Mesothelial cell of epicardium (in vitro differentiated cells): ENCODE measurements at regions not wholly inside any gene's neighbourhood (a gene's known extent, or its start where the extent isn't known, plus 50 kb on each side); places are given as distances from the start of the nearest gene placed in this dataset.

Experiments
- DNase-seq, 2 experiments: peaks; one replicate each; pipeline ENCODE4 v3.0.0; 2021; ENCODE audit warnings: low spot score in 2 of 2; ENCODE audit not compliant: unreplicated experiment in 2 of 2
- H3K27ac Mint-ChIP-seq: 2 replicates; pipeline ENCODE4 v1.8.0; 2021; ENCODE audit warnings: mixed read lengths
- H3K27me3 Mint-ChIP-seq: 2 replicates; pipeline ENCODE4 v1.8.0; 2021; ENCODE audit warnings: low read depth, mixed read lengths
- H3K36me3 Mint-ChIP-seq: 2 replicates; pipeline ENCODE4 v1.8.0; 2021; ENCODE audit warnings: mixed read lengths
- H3K4me1 Mint-ChIP-seq: 2 replicates; pipeline ENCODE4 v1.8.0; 2021; ENCODE audit warnings: mixed read lengths
- H3K4me3 Mint-ChIP-seq: 2 replicates; pipeline ENCODE4 v1.8.0; 2021; ENCODE audit warnings: mild to moderate bottlenecking, moderate library complexity, mixed read lengths
- H3K9me3 Mint-ChIP-seq: 2 replicates; pipeline ENCODE4 v1.8.0; 2021; ENCODE audit warnings: mixed read lengths
- TF ChIP-seq, protein P1 (sequence below): fragments of 200-600 bp; sonication (generic); IDR thresholded peaks from one replicate; pipeline ENCODE4 v1.5.0; 2021; ENCODE audit warnings: antibody characterized with exemption; ENCODE audit not compliant: unreplicated experiment

DNA sequence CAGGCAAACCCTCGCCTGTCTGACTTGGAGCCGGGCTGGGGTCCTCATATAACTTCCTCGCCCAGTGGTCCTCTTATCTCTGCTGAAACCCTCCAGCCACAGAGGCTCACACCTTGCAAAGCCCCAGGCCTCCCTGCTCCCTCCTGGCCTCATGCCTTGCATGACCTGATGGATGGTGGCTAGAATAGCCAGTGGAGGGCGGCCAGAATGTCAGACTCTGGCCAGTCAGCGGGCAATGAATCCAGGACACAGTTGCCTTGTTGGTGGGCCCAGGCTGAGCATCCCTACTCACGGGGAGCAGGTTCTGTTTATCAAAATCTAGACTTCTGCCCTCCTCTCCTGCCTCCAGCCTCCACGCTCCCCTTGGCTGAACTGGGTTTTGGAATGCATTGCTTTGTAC lies 69.1 kb upstream of the WNT11 start:
- no peaks in the 10 kb centered on the region for H3K27me3 Mint-ChIP-seq
- peaks cover 15% of the 10 kb centered on the region for H3K9me3 Mint-ChIP-seq
- H3K4me1 Mint-ChIP-seq: peaks cover 9% of the 10 kb centered on the region
- TF ChIP-seq, protein P1, sequence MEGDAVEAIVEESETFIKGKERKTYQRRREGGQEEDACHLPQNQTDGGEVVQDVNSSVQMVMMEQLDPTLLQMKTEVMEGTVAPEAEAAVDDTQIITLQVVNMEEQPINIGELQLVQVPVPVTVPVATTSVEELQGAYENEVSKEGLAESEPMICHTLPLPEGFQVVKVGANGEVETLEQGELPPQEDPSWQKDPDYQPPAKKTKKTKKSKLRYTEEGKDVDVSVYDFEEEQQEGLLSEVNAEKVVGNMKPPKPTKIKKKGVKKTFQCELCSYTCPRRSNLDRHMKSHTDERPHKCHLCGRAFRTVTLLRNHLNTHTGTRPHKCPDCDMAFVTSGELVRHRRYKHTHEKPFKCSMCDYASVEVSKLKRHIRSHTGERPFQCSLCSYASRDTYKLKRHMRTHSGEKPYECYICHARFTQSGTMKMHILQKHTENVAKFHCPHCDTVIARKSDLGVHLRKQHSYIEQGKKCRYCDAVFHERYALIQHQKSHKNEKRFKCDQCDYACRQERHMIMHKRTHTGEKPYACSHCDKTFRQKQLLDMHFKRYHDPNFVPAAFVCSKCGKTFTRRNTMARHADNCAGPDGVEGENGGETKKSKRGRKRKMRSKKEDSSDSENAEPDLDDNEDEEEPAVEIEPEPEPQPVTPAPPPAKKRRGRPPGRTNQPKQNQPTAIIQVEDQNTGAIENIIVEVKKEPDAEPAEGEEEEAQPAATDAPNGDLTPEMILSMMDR: no peak
- no peak for DNase-seq
- H3K4me3 Mint-ChIP-seq: no peak overlapping the region
- no peak overlapping the region for H3K27ac Mint-ChIP-seq
- no peaks in the 10 kb centered on the region for H3K36me3 Mint-ChIP-seq

DNA sequence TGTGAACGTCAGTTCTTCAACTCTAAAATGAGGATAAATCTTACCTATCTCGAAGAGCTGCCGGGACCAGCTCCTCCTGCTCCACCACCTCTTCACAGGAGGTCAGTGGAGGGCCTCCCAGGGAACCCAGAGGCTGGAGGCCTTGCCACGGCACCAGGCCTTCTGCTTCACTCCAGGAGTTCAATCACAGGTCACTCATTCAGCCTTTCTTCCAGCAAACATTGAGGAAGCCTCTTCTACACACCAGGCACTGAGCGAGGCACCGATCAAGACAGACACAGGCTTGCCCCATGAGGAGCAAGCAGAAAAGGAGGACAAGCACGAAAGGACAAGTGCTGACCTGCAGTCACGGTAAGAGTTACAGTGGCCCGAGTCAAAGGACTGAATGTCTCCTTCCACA lies 64.8 kb upstream of the WNT11 start:
- Mint-ChIP-seq H3K27ac (peak overlapping the region; percentile 92), H3K27me3 (no peaks in the 10 kb centered on the region), H3K36me3 (no peaks in the 10 kb centered on the region), H3K9me3 (peaks cover 15% of the 10 kb centered on the region), H3K4me3 (no peak overlapping the region), H3K4me1 (peaks cover 23% of the 10 kb centered on the region)
- TF ChIP-seq, protein P1: no peak
- no peak for DNase-seq

GRCh38 chr11:76270389-76270788 lies 64.1 kb upstream of the WNT11 start:
- Mint-ChIP-seq H3K9me3 (peaks cover 15% of the 10 kb centered on the region), H3K27ac (peak overlapping the region; percentile 92), H3K36me3 (no peaks in the 10 kb centered on the region), H3K4me1 (peaks cover 25% of the 10 kb centered on the region), H3K27me3 (no peaks in the 10 kb centered on the region), H3K4me3 (no peak overlapping the region)
- no peak for DNase-seq
- TF ChIP-seq, protein P1: no peak

GRCh38 chr11:76269661-76270261 lies 63.5 kb upstream of the WNT11 start:
- DNase-seq: no peak
- Mint-ChIP-seq H3K36me3 (no peaks in the 10 kb centered on the region), H3K9me3 (peaks cover 11% of the 10 kb centered on the region), H3K4me3 (no peak overlapping the region), H3K27ac (peak overlapping the region; percentile 92), H3K4me1 (peaks cover 25% of the 10 kb centered on the region), H3K27me3 (no peaks in the 10 kb centered on the region)
- TF ChIP-seq, protein P1: no peak

DNA sequence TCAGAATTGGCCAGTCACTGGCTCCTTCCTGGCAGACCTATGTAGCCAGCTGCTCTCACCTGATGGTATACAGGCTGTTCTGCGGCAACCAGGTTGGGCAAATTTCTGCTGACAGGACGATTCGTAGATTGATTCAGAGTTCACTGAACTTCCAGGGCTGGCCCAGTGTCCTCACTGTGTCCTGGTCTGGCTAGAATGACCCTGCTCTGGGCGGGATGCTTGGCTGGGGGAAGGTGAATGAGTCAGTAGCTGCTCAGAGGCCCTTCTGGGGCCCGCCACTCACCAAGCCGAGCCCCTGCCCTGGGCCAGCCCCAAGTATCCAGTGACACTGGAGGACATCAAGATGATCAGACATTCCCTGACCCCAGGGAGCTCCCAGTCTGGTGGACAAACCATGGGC lies 62.9 kb upstream of the WNT11 start:
- Mint-ChIP-seq H3K27ac (no peak overlapping the region), H3K4me1 (peaks cover 25% of the 10 kb centered on the region), H3K27me3 (no peaks in the 10 kb centered on the region), H3K4me3 (no peak overlapping the region), H3K36me3 (no peaks in the 10 kb centered on the region), H3K9me3 (peaks cover 5% of the 10 kb centered on the region)
- TF ChIP-seq, protein P1: no peak
- DNase-seq: no peak

- no peaks in the 10 kb centered on the region for H3K27me3 Mint-ChIP-seq
- no peak overlapping the region for H3K4me3 Mint-ChIP-seq
- TF ChIP-seq, protein P1: no peak
- no peak overlapping the region for H3K27ac Mint-ChIP-seq
- peaks cover 25% of the 10 kb centered on the region for H3K4me1 Mint-ChIP-seq
- no peaks in the 10 kb centered on the region for H3K9me3 Mint-ChIP-seq
- no peaks in the 10 kb centered on the region for H3K36me3 Mint-ChIP-seq
- DNase-seq: no peak
These were observed 62.2 kb upstream of the WNT11 start for GRCh38 chr11:76268498-76268897.
